GM19468 (cell line): ENCODE measurements at regions not wholly inside any gene's neighbourhood (a gene's known extent, or its start where the extent isn't known, plus 50 kb on each side); places are given as distances from the start of the nearest gene placed in this dataset.
"Not testable (repeated sequence)": the region's sequence is repeated elsewhere in the genome, so short reads cannot be mapped to it uniquely, and the experiment has no call there.

Experiments
- ATAC-seq: cut with Tn5 transposase; IDR thresholded peaks from one replicate; pipeline ENCODE4 v1.9.1; 2021; ENCODE audit warnings: mild to moderate bottlenecking, moderate library complexity, moderate number of reproducible peaks; ENCODE audit not compliant: unreplicated experiment; ENCODE audit errors: extremely low read depth

GRCh38 chr6:167227984-167228383 lies 63.1 kb upstream of the UNC93A start:
- ATAC-seq, result no peak

DNA sequence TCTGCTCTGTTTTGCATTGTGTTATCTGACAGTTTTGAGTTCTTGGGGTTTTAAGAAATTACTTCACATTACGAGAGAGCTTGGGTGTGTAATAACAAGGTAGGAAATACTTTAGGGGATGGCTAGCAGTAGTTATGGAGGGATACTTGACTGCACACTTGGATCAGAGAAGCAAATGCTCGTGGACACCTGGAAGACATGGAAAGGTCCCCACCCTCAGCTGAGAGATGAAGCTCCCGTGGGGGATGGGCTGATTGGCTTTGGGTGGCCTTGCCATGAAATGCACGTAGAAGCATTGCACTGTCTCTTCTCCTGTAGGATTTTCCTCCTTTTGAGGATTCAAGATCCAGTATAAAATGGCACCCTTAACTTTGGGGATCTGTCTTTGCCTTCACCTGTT lies 61.5 kb upstream of the UNC93A start:
- no peak for ATAC-seq

DNA sequence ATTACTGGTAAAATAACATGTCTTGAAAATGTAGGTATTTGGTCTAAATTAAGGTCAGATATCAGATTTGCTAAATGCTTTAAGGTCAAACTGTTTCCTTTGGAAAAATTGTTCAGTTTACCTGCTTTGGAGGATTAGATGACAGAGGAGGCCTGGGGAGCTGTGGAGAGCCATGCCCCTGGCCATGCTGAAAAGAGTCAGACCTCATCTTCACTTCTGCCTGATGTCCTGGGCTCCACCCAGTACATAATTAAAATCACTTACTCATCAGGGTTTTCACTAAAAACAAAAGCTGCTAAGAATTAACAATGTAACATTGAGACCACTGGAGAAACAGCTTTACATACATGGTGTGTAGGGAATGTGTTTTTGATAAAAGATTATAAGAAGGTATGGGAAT lies 60.8 kb upstream of the UNC93A start:
- no peak for ATAC-seq

DNA sequence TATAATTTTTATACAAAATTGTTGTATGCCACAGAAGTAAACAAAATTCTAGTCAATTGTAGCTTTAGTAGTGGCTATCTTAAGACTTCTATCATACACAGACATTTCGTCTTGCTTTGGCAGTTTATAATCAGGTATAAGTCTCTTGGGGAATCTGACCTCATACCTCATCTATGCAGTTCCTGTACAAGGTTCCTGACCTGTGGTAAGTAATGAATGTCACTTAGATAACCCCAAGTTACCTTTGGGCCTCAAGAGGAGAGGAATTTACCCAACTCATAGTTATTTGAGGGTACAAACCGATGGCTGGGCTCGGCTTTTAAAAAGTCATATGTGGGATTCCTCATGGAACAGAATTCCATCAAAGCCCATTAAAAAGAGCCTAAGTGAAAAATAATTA lies 58.8 kb upstream of the UNC93A start:
- ATAC-seq, result no peak

DNA sequence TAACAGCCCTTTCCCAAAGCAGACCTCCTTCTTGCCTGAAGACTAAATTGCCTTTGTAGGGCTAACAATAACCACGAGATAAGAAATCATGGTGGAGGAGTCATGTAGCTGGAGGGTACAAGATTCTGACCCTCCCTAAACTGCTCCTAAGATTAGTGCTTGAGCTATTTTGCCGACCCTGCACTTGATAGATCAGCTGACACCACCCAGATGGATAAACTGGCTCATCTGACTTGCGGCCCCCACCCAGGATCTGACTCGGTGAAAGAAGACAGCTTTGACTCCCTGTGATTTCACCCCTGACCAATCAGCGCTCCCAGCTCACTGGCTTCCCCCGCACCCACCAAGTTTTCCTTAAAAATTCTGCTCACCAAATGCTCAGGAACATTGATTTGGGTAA lies 57.6 kb upstream of the UNC93A start:
- ATAC-seq, result no peak

DNA sequence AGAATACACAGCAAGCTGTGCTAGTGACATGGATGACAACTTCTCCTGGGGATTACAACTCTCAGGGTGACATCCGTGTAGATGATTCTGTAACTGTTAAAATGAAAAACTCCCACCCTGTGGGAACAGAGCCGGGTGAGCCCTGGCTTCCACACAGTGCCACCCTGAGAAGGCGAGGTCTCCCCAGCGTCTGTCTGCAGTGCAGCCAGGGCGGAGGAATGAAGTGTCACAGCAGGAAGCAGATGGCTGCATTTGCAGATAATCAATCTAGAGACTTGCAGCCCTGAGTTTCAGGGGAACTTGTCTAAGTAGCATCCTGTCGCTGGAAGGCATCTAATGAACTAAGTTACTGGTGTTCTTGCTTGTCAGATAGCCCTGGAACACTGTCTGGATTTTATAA lies 56.5 kb upstream of the UNC93A start:
- not testable (repeated sequence) for ATAC-seq

DNA sequence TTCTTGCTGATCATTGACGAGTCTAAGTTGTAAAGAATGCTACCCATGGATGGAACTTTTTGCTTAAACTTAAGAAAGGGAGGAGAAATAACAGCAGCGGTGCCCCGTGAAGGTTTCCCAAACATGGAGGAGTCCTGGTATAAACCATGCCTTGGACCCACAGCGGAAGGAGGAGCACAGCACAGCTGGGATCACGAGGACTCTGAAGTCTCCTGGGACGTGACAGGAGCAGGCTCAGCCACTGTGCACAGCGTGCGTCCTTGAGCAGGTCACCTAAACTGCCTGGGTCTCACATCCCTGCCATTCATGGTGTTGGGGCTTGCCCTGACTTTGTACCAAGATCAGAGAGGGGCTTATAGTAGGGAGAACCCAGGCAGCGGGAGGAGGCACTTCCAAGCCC lies 56.1 kb upstream of the UNC93A start:
- ATAC-seq, result no peak

- ATAC-seq, result no peak
Observed at GRCh38 chr6:167235421-167236238, 55.5 kb upstream of the UNC93A start.

DNA sequence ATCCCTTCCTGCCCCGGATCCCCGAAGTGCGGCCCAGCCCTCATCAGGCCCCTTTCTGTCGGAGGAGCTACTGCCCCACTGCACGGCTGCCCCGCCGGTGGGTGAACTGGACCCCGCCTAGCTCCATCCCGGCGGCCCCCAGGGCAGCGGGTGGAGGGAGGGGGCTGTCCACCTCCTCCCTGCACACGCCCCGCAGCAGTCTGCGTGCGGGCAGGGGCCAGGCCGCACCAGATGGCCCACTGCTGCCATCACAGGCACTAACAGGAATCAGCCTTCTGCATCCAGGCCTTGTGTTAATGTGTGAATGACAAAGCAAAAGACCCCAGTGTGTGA lies 54.9 kb upstream of the UNC93A start:
- no peak for ATAC-seq

GRCh38 chr6:167237438-167238145 lies 53.5 kb upstream of the UNC93A start:
- no peak for ATAC-seq

- no peak for ATAC-seq
Observed at GRCh38 chr6:167238146-167238693, 52.9 kb upstream of the UNC93A start.

DNA sequence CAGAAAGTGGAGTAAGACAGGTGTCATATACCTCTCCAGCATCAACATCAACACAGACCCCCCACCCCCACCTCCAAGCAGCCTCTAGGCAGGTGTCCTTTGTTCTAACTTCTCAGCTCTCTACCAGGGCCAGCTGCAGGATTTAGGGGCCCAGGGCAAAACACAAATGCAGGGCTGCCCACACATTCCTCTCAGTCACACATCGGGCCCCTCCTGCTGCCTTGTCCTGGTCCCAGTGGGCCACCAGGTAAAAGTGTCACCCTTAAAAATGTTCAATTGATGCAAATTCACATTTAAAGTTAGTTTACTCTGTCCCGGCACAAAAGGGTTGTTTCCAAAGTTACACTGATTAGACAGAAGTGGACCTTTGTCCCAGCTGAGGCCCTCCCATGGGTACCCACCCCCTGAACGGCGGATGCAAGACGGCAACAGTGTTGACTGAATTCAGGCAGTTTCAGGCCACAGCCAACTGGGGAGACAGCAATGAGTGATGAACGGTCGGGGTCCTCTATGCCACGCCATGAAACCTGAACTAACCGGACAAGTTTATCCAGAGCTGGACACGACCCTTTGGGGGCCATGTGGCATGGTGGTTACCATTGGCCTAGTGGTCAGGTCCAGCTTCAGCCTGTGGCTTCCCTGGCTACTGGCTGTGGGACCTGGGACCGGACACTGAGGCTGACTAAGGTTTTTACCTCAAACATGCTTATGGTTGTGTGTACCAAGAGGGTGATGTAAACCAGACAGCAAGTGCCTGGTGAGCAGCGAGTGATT lies 52.2 kb upstream of the UNC93A start:
- ATAC-seq, result no peak

DNA sequence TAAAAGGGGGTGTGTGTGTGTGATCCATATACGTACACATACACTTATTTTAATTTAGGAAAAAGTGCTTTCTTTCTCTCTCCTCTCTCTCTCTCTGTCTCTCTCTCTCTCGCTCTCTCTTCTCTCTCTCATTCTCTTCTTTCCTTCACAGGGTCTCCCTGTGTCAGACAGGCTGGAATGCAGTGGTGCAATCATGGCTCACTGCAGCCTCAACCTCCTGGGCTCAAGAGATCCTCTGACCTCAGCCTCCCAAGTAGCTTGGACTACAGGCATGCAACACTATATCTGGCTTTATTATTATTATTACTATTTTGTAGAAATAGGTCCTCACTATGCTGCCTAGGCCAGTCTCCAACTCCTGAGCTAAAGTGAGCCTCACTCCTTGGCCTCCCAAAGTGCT lies 51.6 kb upstream of the UNC93A start:
- ATAC-seq, result not testable (repeated sequence)

DNA sequence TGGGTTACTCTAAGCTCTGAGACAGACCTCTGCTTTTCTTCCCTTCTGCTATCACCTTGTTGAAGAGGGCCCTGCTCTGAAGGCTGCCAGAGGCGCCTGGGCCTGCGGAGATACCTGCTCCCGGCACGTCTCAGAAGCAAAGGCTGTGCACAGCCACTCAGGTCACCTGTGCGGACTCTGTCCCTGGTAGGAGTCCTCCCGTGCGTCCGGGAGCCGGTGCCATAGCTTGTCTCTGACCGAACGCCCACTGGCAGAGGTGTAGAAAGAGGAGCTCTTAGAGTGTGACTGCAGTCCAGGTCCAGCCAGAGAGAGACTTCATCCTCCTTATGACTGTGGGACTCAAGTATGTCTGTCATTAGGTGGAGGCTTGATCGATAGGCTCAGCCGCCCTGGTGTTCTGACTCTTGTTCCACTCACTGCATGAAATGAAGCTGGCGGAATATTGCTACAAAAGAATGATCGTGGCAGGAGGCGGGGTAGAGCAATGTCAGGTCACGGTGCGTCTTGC lies 51.0 kb upstream of the UNC93A start:
- ATAC-seq, result no peak
